A673 (cell line): ENCODE measurements at regions not wholly inside any gene's neighbourhood (a gene's known extent, or its start where the extent isn't known, plus 50 kb on each side); places are given as distances from the start of the nearest gene placed in this dataset.

Experiments used
- BruUV-seq: library from RNA; stranded (reverse); fragments of 400-500 nt; replicated peaks from 2 replicates; lab custom pipeline; 2021; lab: Mats Ljungman, UMichigan
- CTCF ChIA-PET: fragments of 300-600 bp; sonication (Branson Sonifier 250); formaldehyde crosslinking; loops from one replicate; lab custom pipeline; 2022; ENCODE audit warnings: antibody characterized with exemption; lab: Charles Lee
- POLR2A ChIA-PET: fragments of 300-600 bp; sonication (Branson Sonifier 250); formaldehyde crosslinking; loops from one replicate; lab custom pipeline; 2022; ENCODE audit warnings: antibody characterized with exemption; ENCODE audit not compliant: low non-redundant PET; lab: Charles Lee
- DNase-seq: peaks from one replicate; pipeline ENCODE4 v3.0.0-alpha.2; 2015; ENCODE audit warnings: low spot score
- H3K27ac ChIP-seq: fragments of 200-600 bp; sonication (generic); 2 replicates; pipeline ENCODE4 v1.5.1; 2016; ENCODE audit warnings: mixed run types, low read depth, mild to moderate bottlenecking, mixed read lengths, antibody characterized with exemption, low read length; ENCODE audit not compliant: poor library complexity, severe bottlenecking
- H3K27me3 ChIP-seq: fragments of 200-600 bp; sonication (generic); replicated peaks from 2 replicates; pipeline ENCODE4 v1.6.1; 2017; ENCODE audit warnings: mixed run types, low read depth, mild to moderate bottlenecking, mixed read lengths, antibody characterized with exemption, low read length; ENCODE audit not compliant: insufficient read depth, poor library complexity
- H3K36me3 ChIP-seq: fragments of 200-600 bp; sonication (generic); 2 replicates; pipeline ENCODE4 v1.6.1; 2016; ENCODE audit warnings: mixed run types, mild to moderate bottlenecking, mixed read lengths, antibody characterized with exemption, low read length; ENCODE audit not compliant: insufficient read depth, poor library complexity, severe bottlenecking
- H3K4me1 ChIP-seq: fragments of 200-600 bp; sonication (generic); 2 replicates; pipeline ENCODE4 v1.6.1; 2017; ENCODE audit warnings: mixed run types, mild to moderate bottlenecking, mixed read lengths, antibody characterized with exemption, low read length; ENCODE audit not compliant: insufficient read depth, poor library complexity, severe bottlenecking
- H3K4me3 ChIP-seq: fragments of 200-600 bp; sonication (generic); 2 replicates; pipeline ENCODE4 v1.5.1; 2016; ENCODE audit warnings: low read depth, mixed run types, mild to moderate bottlenecking, mixed read lengths, low read length; ENCODE audit not compliant: poor library complexity, severe bottlenecking
- H3K9me3 ChIP-seq: fragments of 200-600 bp; sonication (generic); 2 replicates; pipeline ENCODE4 v1.6.1; 2016; ENCODE audit warnings: mixed run types, low read depth, mild to moderate bottlenecking, mixed read lengths, antibody characterized with exemption, low read length; ENCODE audit not compliant: poor library complexity, severe bottlenecking
- EZH2 ChIP-seq: fragments of 200-600 bp; sonication (generic); IDR thresholded peaks from 2 replicates; pipeline ENCODE4 v1.6.1; 2017; ENCODE audit warnings: borderline replicate concordance, low read depth, mild to moderate bottlenecking, mixed read lengths, antibody characterized with exemption, low read length; ENCODE audit not compliant: poor library complexity, severe bottlenecking
- intact Hi-C: fragments of 100-400 bp; cut with micrococcal nuclease; formaldehyde crosslinking; loops from one replicate; pipeline ENCODE4 v1.10.0; 2022; ENCODE audit not compliant: unreplicated experiment
- TF ChIP-seq, protein P1 (sequence below): fragments of 300-800, 200-600 bp; sonication (generic); conservative IDR thresholded peaks from 2 replicates; pipeline ENCODE4 v1.5.1; 2017; ENCODE audit warnings: low read depth, mild to moderate bottlenecking, antibody characterized with exemption, low read length, moderate library complexity, mixed read lengths

DNA sequence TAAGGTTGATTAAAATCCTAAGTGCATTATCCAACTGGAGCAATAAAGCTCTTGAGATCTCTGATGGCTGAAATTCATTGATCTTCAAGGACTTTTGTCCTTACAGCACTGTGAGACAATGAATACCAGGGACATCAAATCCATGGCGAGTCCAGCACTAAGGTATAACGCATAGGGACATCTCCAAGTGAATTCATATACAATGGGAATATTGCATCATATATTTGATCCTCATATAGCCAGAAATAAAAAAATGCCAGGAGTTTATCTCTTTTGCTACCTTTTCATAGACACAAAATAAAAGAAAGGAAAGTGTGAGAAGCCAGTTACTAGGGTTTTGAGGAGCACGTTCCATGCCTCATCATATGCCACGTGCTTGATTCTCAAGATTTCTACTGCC is 112.5 kb upstream of the CDH13 start:
- Histone ChIP-seq H3K27ac (no peak overlapping the region), H3K4me1 (no peaks in the 10 kb centered on the region), H3K4me3 (no peak overlapping the region), H3K36me3 (no peaks in the 10 kb centered on the region), H3K27me3 (peaks cover 52% of the 10 kb centered on the region), H3K9me3 (no peaks in the 10 kb centered on the region)
- CTCF ChIA-PET: no interaction called here
- BruUV-seq: no TSS peak
- POLR2A ChIA-PET: no interaction called here
- no peak for TF ChIP-seq EZH2
- TF ChIP-seq, protein P1, sequence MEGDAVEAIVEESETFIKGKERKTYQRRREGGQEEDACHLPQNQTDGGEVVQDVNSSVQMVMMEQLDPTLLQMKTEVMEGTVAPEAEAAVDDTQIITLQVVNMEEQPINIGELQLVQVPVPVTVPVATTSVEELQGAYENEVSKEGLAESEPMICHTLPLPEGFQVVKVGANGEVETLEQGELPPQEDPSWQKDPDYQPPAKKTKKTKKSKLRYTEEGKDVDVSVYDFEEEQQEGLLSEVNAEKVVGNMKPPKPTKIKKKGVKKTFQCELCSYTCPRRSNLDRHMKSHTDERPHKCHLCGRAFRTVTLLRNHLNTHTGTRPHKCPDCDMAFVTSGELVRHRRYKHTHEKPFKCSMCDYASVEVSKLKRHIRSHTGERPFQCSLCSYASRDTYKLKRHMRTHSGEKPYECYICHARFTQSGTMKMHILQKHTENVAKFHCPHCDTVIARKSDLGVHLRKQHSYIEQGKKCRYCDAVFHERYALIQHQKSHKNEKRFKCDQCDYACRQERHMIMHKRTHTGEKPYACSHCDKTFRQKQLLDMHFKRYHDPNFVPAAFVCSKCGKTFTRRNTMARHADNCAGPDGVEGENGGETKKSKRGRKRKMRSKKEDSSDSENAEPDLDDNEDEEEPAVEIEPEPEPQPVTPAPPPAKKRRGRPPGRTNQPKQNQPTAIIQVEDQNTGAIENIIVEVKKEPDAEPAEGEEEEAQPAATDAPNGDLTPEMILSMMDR: no peak
- DNase-seq: no peak
- intact Hi-C loops: no loop called here

DNA sequence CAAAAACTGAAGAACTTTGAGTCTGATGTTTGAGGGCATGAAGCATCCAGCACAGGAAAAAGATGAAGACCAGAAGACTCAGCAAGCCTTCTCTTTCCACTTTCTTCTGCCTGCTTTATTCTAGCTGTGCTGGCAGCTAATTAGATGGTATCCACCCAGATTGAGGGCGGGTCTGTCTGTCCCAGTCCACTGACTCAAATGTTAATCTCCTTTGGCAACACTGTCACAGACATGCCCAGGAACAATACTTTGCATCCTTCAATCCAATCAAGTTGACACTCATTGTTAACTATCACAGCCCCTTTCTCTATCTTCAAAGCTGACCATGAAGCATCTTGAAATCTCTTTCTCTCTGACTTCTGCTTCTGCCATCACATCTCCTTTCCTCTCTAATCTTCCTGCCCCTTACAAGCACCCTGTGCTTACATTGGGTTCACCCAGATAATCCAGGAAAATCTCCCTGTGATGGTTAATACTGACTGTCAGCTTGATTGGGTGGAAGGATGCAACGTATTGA is 115.9 kb upstream of the CDH13 start:
- Histone ChIP-seq H3K27me3 (peaks cover 19% of the 10 kb centered on the region), H3K4me3 (no peak overlapping the region), H3K9me3 (no peaks in the 10 kb centered on the region), H3K36me3 (no peaks in the 10 kb centered on the region), H3K27ac (no peak overlapping the region), H3K4me1 (no peaks in the 10 kb centered on the region)
- no TSS peak for BruUV-seq
- CTCF ChIA-PET: no interaction called here
- TF ChIP-seq EZH2: no peak
- TF ChIP-seq, protein P1: no peak
- intact Hi-C loops: no loop called here
- no peak for DNase-seq
- POLR2A ChIA-PET: no interaction called here

DNA sequence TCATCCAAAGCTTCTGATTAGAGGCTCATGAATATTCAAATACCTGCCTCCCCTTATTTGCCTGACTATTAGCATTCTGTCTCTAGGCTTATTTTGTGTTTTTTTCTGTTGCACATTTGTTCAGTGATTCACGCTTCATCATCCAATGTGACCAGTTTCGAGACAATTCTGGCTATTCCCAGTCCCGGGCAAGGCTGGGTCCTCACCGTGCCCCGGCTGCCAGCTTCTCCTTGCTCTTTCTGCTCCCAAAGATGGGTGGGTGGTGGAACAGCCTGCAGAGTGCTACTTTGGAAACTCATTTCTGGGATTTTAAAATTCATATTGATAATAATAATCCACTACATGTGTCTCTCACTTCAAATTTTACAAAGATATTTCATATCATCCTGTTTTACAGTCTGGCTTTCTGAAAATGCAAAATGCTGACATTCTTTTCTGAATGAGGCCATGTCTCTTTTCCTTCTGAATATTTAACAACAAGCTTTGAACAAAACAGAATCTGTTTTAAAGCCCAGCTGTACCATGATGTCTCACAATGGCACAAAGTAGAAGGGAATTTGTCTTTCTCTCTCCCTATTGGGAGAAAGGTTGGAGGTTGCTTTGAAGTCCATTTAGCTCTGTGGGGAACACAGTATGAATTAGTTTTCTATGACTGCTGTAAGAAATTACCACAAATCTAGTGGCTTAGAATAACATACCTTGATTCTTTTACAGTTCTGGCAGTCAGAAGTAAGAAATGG is 116.9 kb upstream of the CDH13 start:
- no TSS peak for BruUV-seq
- POLR2A ChIA-PET: no interaction called here
- no peak for DNase-seq

More for the DNA sequence above, 116.9 kb upstream of the CDH13 start:
- Histone ChIP-seq H3K4me1 (no peaks in the 10 kb centered on the region), H3K4me3 (no peak overlapping the region), H3K27me3 (peaks cover 12% of the 10 kb centered on the region), H3K9me3 (no peaks in the 10 kb centered on the region), H3K27ac (no peak overlapping the region), H3K36me3 (no peaks in the 10 kb centered on the region)
- no peak for TF ChIP-seq EZH2
- TF ChIP-seq, protein P1: no peak
- CTCF ChIA-PET: no interaction called here
- intact Hi-C loops: no loop called here
